ENCODE measurements at regions not wholly inside any gene's neighbourhood (a gene's known extent, or its start where the extent isn't known, plus 50 kb on each side); places are given as distances from the start of the nearest gene placed in this dataset.
"Not testable (repeated sequence)": the region's sequence is repeated elsewhere in the genome, so short reads cannot be mapped to it uniquely, and the experiment has no call there.

- DNase-seq (ENCODE audit: low spot score in 2 of 2) (no peak), ATAC-seq (ENCODE audit: low read depth) (no peak)
- H3K9me3 Mint-ChIP-seq: no peaks in the 10 kb centered on the region
- no peak overlapping the region for H3K4me3 Mint-ChIP-seq
- no peak overlapping the region for H3K27ac Mint-ChIP-seq
- no peaks in the 10 kb centered on the region for H3K36me3 Mint-ChIP-seq
- no peaks in the 10 kb centered on the region for H3K27me3 Mint-ChIP-seq
- no peaks in the 10 kb centered on the region for H3K4me1 Mint-ChIP-seq
Observed at GRCh38 chr13:79212064-79212619, 193.9 kb downstream of the RBM26 start.

GRCh38 chr13:79211377-79211776 lies 194.7 kb downstream of the RBM26 start:
- H3K27me3 Mint-ChIP-seq: no peaks in the 10 kb centered on the region

GRCh38 chr13:79197933-79198332 lies 208.1 kb downstream of the RBM26 start:
- Mint-ChIP-seq H3K9me3 (peaks cover 2% of the 10 kb centered on the region), H3K27me3 (no peaks in the 10 kb centered on the region), H3K4me1 (peaks cover 29% of the 10 kb centered on the region), H3K36me3 (no peaks in the 10 kb centered on the region), H3K4me3 (no peak overlapping the region), H3K27ac (no peak overlapping the region)
- no peak for DNase-seq (ENCODE audit: low spot score in 2 of 2)
- ATAC-seq (ENCODE audit: low read depth): no peak

More at GRCh38 chr13:79211377-79211776, 194.7 kb downstream of the RBM26 start:
- DNase-seq (ENCODE audit: low spot score in 2 of 2) (no peak), ATAC-seq (ENCODE audit: low read depth) (no peak)
- Mint-ChIP-seq H3K4me1 (no peaks in the 10 kb centered on the region), H3K4me3 (no peak overlapping the region), H3K36me3 (no peaks in the 10 kb centered on the region), H3K9me3 (no peaks in the 10 kb centered on the region), H3K27ac (no peak overlapping the region)

GRCh38 chr13:79196843-79197242 lies 209.2 kb downstream of the RBM26 start:
- Mint-ChIP-seq H3K9me3 (peaks cover 2% of the 10 kb centered on the region), H3K36me3 (no peaks in the 10 kb centered on the region), H3K27me3 (no peaks in the 10 kb centered on the region), H3K4me1 (peaks cover 38% of the 10 kb centered on the region), H3K27ac (no peak overlapping the region), H3K4me3 (no peak overlapping the region)
- no peak for ATAC-seq (ENCODE audit: low read depth)
- no peak for DNase-seq (ENCODE audit: low spot score in 2 of 2)

DNA sequence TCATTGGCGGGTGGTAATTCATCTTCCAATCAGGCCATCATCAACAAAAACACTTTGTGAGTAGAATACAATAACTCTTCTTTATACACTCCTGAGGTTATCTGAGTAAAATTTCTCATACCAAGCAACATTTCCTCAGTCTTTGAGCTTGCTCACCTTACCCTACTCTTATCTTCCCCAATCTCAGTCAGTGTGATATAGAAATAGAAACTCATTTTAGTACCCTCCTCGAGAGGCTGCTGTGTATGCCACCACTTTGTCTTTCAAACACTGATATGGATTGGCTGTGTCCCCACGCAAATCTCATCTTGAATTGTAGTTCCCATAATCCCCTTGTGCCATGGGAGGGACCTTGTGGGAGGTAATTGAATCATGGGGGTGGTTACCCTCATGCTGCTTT lies 209.7 kb downstream of the RBM26 start:
- Mint-ChIP-seq H3K4me1 (peaks cover 42% of the 10 kb centered on the region), H3K27me3 (no peaks in the 10 kb centered on the region), H3K36me3 (no peaks in the 10 kb centered on the region), H3K4me3 (no peak overlapping the region), H3K9me3 (peaks cover 2% of the 10 kb centered on the region), H3K27ac (no peak overlapping the region)
- DNase-seq (ENCODE audit: low spot score in 2 of 2): no peak
- no peak for ATAC-seq (ENCODE audit: low read depth)

DNA sequence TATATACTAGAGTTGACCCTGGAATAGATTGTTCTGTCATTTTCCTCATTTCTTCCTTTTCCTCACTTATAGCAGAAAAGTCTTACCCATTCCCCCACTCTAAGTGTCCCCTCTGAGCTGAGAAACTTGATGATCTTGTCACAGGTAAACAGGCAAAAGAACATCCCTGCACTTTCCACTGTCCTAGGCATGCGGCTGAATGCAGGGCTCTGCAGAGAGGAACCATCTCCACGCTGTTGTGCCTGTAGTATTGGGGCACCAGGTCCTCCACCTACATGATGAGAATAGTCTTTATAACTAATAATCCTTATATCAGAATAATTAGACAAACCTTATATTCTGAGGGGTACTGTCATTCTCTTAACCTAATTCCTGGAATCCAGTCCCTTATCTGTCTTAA lies 211.3 kb downstream of the RBM26 start:
- Mint-ChIP-seq H3K27me3 (no peaks in the 10 kb centered on the region), H3K4me3 (peak overlapping the region; percentile 68), H3K36me3 (no peaks in the 10 kb centered on the region), H3K27ac (peak overlapping the region; percentile 3), H3K9me3 (peaks cover 2% of the 10 kb centered on the region), H3K4me1 (peaks cover 48% of the 10 kb centered on the region)
- ATAC-seq (ENCODE audit: low read depth) (peak; percentile 36), DNase-seq (ENCODE audit: low spot score in 2 of 2) (no peak)

- H3K9me3 Mint-ChIP-seq: peaks cover 2% of the 10 kb centered on the region
- peak overlapping the region; percentile 3 for H3K27ac Mint-ChIP-seq
- H3K27me3 Mint-ChIP-seq: no peaks in the 10 kb centered on the region
- peaks cover 48% of the 10 kb centered on the region for H3K4me1 Mint-ChIP-seq
- H3K4me3 Mint-ChIP-seq: peak overlapping the region; percentile 68
- DNase-seq (ENCODE audit: low spot score in 2 of 2): peak; percentile 21 to 63
- ATAC-seq (ENCODE audit: low read depth): peak; percentile 92
- H3K36me3 Mint-ChIP-seq: no peaks in the 10 kb centered on the region
Observed at GRCh38 chr13:79194272-79194671, 211.8 kb downstream of the RBM26 start.

DNA sequence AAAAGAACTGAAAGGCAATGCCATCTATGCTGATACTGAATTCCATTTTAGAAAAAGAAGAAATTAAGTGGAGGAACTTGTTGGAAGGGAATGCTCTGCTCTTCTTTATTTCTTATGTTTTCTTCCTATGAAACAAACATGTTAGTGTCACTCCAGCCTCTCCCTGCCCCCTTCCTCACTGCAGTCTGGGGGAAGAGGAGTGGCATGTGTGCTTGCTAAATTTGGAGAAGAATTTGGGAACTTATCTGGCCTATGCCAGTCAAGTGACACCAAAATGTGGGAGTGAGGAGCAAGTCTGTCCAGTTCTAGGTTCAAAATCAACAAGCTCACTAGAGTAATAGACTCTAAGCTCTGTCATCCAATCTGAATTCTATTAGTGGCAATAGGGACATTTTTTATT lies 214.6 kb downstream of the RBM26 start:
- Mint-ChIP-seq H3K4me3 (peak overlapping the region; percentile 52), H3K27me3 (no peaks in the 10 kb centered on the region), H3K27ac (peak overlapping the region; percentile 60), H3K36me3 (no peaks in the 10 kb centered on the region), H3K4me1 (peaks cover 51% of the 10 kb centered on the region), H3K9me3 (no peaks in the 10 kb centered on the region)
- ATAC-seq (ENCODE audit: low read depth) (no peak), DNase-seq (ENCODE audit: low spot score in 2 of 2) (no peak)

DNA sequence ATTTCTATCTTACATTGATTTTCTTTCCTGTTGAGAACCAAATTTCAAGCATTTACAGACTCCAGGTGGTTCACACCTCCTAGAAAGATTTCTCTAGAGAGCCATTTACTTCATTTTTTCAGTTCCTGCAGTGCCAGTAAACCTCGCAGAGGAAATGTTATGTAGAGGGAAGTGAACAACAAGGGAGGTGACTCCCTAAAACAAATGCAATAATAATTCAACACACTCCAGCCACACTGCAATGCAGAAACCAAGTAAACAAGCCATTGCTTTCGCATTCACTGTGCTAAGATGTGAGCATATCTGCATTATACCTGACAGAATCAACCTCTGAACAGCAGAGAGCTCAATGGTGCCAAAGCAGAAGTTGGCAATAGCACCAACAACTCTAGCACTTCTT lies 215.1 kb downstream of the RBM26 start:
- Mint-ChIP-seq H3K27me3 (no peaks in the 10 kb centered on the region), H3K4me3 (peak overlapping the region; percentile 52), H3K4me1 (peaks cover 47% of the 10 kb centered on the region), H3K9me3 (no peaks in the 10 kb centered on the region), H3K36me3 (no peaks in the 10 kb centered on the region), H3K27ac (peak overlapping the region; percentile 60)
- ATAC-seq (ENCODE audit: low read depth): peak; percentile 35
- no peak for DNase-seq (ENCODE audit: low spot score in 2 of 2)

- Mint-ChIP-seq H3K9me3 (no peaks in the 10 kb centered on the region), H3K4me1 (peaks cover 26% of the 10 kb centered on the region), H3K36me3 (no peaks in the 10 kb centered on the region), H3K4me3 (no peak overlapping the region), H3K27ac (no peak overlapping the region), H3K27me3 (no peaks in the 10 kb centered on the region)
- DNase-seq (ENCODE audit: low spot score in 2 of 2) (no peak), ATAC-seq (ENCODE audit: low read depth) (no peak)
Observed at GRCh38 chr13:79187917-79188690, 218.0 kb downstream of the RBM26 start.

GRCh38 chr13:79185580-79185979 lies 220.5 kb downstream of the RBM26 start:
- Mint-ChIP-seq H3K27me3 (peaks cover 1% of the 10 kb centered on the region), H3K4me3 (no peak overlapping the region), H3K9me3 (no peaks in the 10 kb centered on the region), H3K27ac (no peak overlapping the region), H3K36me3 (no peaks in the 10 kb centered on the region), H3K4me1 (peaks cover 6% of the 10 kb centered on the region)
- ATAC-seq (ENCODE audit: low read depth) (no peak), DNase-seq (ENCODE audit: low spot score in 2 of 2) (no peak)

- peaks cover 3% of the 10 kb centered on the region for H3K4me1 Mint-ChIP-seq
Observed at GRCh38 chr13:79183231-79183630, 222.8 kb downstream of the RBM26 start.

GRCh38 chr13:79173691-79174090 lies 232.4 kb downstream of the RBM26 start:
- not testable (repeated sequence) for DNase-seq (ENCODE audit: low spot score in 2 of 2); H3K4me1 Mint-ChIP-seq; H3K36me3 Mint-ChIP-seq; H3K4me3 Mint-ChIP-seq; ATAC-seq (ENCODE audit: low read depth); H3K27me3 Mint-ChIP-seq; H3K27ac Mint-ChIP-seq
- H3K9me3 Mint-ChIP-seq: peaks cover 21% of the 10 kb centered on the region

More at GRCh38 chr13:79183231-79183630, 222.8 kb downstream of the RBM26 start:
- Mint-ChIP-seq H3K27ac (no peak overlapping the region), H3K9me3 (peaks cover 2% of the 10 kb centered on the region), H3K4me3 (no peak overlapping the region), H3K27me3 (peaks cover 3% of the 10 kb centered on the region), H3K36me3 (peaks cover 1% of the 10 kb centered on the region)
- ATAC-seq (ENCODE audit: low read depth) (no peak), DNase-seq (ENCODE audit: low spot score in 2 of 2) (no peak)

GRCh38 chr13:79172924-79173323 lies 233.1 kb downstream of the RBM26 start:
- H3K4me1 Mint-ChIP-seq; H3K36me3 Mint-ChIP-seq; H3K4me3 Mint-ChIP-seq; H3K27me3 Mint-ChIP-seq; DNase-seq (ENCODE audit: low spot score in 2 of 2); H3K27ac Mint-ChIP-seq; ATAC-seq (ENCODE audit: low read depth): not testable (repeated sequence)
- peaks cover 23% of the 10 kb centered on the region for H3K9me3 Mint-ChIP-seq
